Peyer's patch (tissue), 4 donors: ENCODE measurements at regions not wholly inside any gene's neighbourhood (a gene's known extent, or its start where the extent isn't known, plus 50 kb on each side); places are given as distances from the start of the nearest gene placed in this dataset.

Source experiments
- DNase-seq, 3 donors: peaks; one replicate each; pipeline ENCODE4 v3.0.0-alpha.2; 2017 to 2019
- H3K27ac ChIP-seq, 4 donors: fragments of 200-600 bp; sonication (generic); one replicate each; pipeline ENCODE4 v1.5.1; 2016 to 2019
- H3K27me3 ChIP-seq, 2 donors: fragments of 200-600 bp; sonication (generic); one replicate each; pipeline ENCODE4 v1.5.1; 2019
- H3K36me3 ChIP-seq, 3 donors: fragments of 200-600 bp; sonication (generic); one replicate each; pipeline ENCODE4 v1.5.1; 2016 to 2019
- H3K4me1 ChIP-seq, 4 donors: fragments of 200-600 bp; sonication (generic); one replicate each; pipeline ENCODE4 v1.5.1; 2016 to 2019
- H3K4me3 ChIP-seq, 4 donors: fragments of 200-600 bp; sonication (generic); 1 replicate in 3 of 4; 2 replicates in 1 of 4; pipeline ENCODE4 v1.5.1; 2016 to 2019; ENCODE audit warnings: mild to moderate bottlenecking in 1 of 4
- H3K9me3 ChIP-seq, 4 donors: fragments of 200-600 bp; sonication (generic); one replicate each; pipeline ENCODE4 v1.5.1; 2016 to 2019; ENCODE audit warnings: mild to moderate bottlenecking in 1 of 4
- CTCF ChIP-seq, 6 experiments: fragments of 450-650 bp in 4 of 6; fragments of 200-600 bp in 2 of 6; sonication (generic) in 1 of 6; IDR thresholded peaks; one replicate each; pipeline ENCODE4 v1.5.1; 2017 to 2019; ENCODE audit warnings: antibody characterized with exemption in 6 of 6, mild to moderate bottlenecking in 3 of 6, moderate library complexity in 1 of 6
- POLR2A ChIP-seq, 2 donors: fragments of 450-650 bp; IDR thresholded peaks; one replicate each; pipeline ENCODE4 v1.5.1; 2017; ENCODE audit warnings: antibody characterized with exemption in 2 of 2, mild to moderate bottlenecking in 2 of 2, moderate library complexity in 2 of 2

- Histone ChIP-seq H3K27me3 (no peaks in the 10 kb centered on the region), H3K4me3 (no peak overlapping the region), H3K36me3 (no peaks in the 10 kb centered on the region), H3K27ac (no peak overlapping the region), H3K4me1 (no peaks in the 10 kb centered on the region), H3K9me3 (no peaks in the 10 kb centered on the region)
- TF ChIP-seq POLR2A (IDR thresholded peaks at IDR 0.05) (no peak), CTCF (IDR thresholded peaks at IDR 0.05) (no peak)
- DNase-seq: no peak
Measured at GRCh38 chr11:26186389-26186788, 145.5 kb upstream of the ANO3 start.

DNA sequence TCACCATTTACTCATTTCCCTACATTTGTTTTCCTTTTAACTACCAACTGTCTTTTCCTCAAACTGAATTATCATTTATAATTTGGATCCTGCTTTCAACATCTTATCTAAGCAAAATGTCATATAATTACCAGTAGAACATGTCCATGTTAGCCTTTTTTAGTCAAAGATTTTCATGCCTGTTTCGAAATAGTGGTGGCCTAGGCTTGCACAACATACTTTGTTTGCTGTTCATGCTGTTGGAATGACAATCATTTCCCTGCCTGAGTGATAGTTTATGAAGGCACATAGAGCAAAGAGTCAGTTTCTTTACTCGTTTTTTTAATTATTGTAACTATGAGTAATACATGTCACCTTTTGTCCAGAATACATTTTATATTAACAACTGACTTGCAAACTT, 144.3 kb upstream of the ANO3 start:
- TF ChIP-seq CTCF (IDR thresholded peaks at IDR 0.05) (no peak), POLR2A (IDR thresholded peaks at IDR 0.05) (no peak)
- no peak overlapping the region for H3K27ac ChIP-seq
- no peaks in the 10 kb centered on the region for H3K36me3 ChIP-seq
- no peak overlapping the region for H3K4me3 ChIP-seq
- no peaks in the 10 kb centered on the region for H3K9me3 ChIP-seq
- H3K27me3 ChIP-seq: no peaks in the 10 kb centered on the region
- DNase-seq: no peak
- H3K4me1 ChIP-seq: no peaks in the 10 kb centered on the region

- no peak for DNase-seq
- Histone ChIP-seq H3K4me1 (no peaks in the 10 kb centered on the region), H3K27me3 (no peaks in the 10 kb centered on the region), H3K4me3 (no peak overlapping the region), H3K36me3 (no peaks in the 10 kb centered on the region), H3K9me3 (no peaks in the 10 kb centered on the region), H3K27ac (no peak overlapping the region)
- no peak for TF ChIP-seq POLR2A (IDR thresholded peaks at IDR 0.05)
- TF ChIP-seq CTCF (IDR thresholded peaks at IDR 0.05): no peak
Measured at GRCh38 chr11:26188554-26188953, 143.4 kb upstream of the ANO3 start.

DNA sequence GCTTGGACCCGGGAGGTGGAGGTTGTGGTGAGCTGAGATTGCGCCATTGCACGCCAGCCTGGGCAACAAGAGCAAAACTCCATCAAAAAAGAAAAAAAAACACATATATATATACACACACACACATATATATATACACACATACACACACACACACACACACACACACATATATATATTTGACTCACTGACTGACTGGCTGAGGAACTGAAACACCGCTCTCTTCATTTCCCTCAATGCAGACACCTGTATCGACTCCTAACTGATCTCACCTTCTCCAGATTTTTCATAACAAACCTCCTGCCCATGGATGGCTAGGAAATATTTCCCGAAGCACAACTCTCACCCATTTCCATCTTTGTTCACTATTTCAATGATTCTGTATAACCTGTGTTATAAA, 140.7 kb upstream of the ANO3 start:
- DNase-seq: no peak
- H3K27me3 ChIP-seq: no peaks in the 10 kb centered on the region
- no peak overlapping the region for H3K27ac ChIP-seq
- H3K9me3 ChIP-seq: no peaks in the 10 kb centered on the region
- no peaks in the 10 kb centered on the region for H3K4me1 ChIP-seq
- no peaks in the 10 kb centered on the region for H3K36me3 ChIP-seq
- H3K4me3 ChIP-seq: no peak overlapping the region
- TF ChIP-seq POLR2A (IDR thresholded peaks at IDR 0.05): no peak
- no peak for TF ChIP-seq CTCF (IDR thresholded peaks at IDR 0.05)

GRCh38 chr11:26193694-26194365, 138.1 kb upstream of the ANO3 start:
- Histone ChIP-seq H3K27me3 (no peaks in the 10 kb centered on the region), H3K4me1 (no peaks in the 10 kb centered on the region), H3K9me3 (no peaks in the 10 kb centered on the region), H3K4me3 (no peak overlapping the region), H3K27ac (no peak overlapping the region), H3K36me3 (no peaks in the 10 kb centered on the region)
- no peak for TF ChIP-seq POLR2A (IDR thresholded peaks at IDR 0.05)
- no peak for DNase-seq

DNA sequence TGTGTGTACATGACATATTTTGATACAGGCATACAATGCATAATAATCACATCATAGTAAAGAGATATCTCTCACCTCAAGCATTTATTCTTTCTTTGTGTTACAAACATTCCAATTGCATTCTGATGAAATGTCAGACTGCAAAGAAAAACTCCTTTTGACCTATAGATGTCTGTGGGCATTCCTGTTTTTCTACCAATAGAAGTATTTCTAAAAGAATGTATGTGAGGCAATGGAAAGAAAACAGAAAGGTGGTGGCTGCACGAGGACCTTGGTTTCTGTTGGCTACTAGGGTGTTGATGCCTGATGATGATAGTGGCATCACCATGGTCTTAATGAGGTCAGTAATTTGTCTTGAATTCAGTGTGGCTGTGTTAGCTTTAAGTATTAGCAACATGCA, 137.0 kb upstream of the ANO3 start:
- Histone ChIP-seq H3K9me3 (no peaks in the 10 kb centered on the region), H3K4me3 (no peak overlapping the region), H3K27ac (no peak overlapping the region), H3K36me3 (no peaks in the 10 kb centered on the region), H3K4me1 (no peaks in the 10 kb centered on the region), H3K27me3 (no peaks in the 10 kb centered on the region)
- DNase-seq: no peak
- no peak for TF ChIP-seq POLR2A (IDR thresholded peaks at IDR 0.05)
- no peak for TF ChIP-seq CTCF (IDR thresholded peaks at IDR 0.05)
